HepG2 (cell line): ENCODE measurements at regions not wholly inside any gene's neighbourhood (a gene's known extent, or its start where the extent isn't known, plus 50 kb on each side); places are given as distances from the start of the nearest gene placed in this dataset.

Experiments used
- ATAC-seq: fragments of 200-7000 bp; cut with Tn5 transposase; 3 replicates; pipeline ENCODE4 v1.9.1; 2020; ENCODE audit warnings: mild to moderate bottlenecking, moderate library complexity
- BruUV-seq: library from RNA; stranded (reverse); fragments of 400-500 nt; replicated peaks from 2 replicates; lab custom pipeline; 2021; lab: Mats Ljungman, UMichigan
- CTCF ChIA-PET: fragments of 300-600 bp; formaldehyde crosslinking; extraction: SDS; loops from one replicate; lab custom pipeline; 2021; ENCODE audit warnings: low total read pairs, inconsistent platforms, low intra/inter-chr PET ratio; lab: Yijun Ruan, JAX
- POLR2A ChIA-PET: fragments of 350-600 bp; sonication (Branson Sonifier 250); formaldehyde crosslinking; loops from one replicate; lab custom pipeline; 2020; ENCODE audit warnings: antibody characterized with exemption, inconsistent platforms; lab: Yijun Ruan, JAX
- DNase-seq: peaks from one replicate; pipeline ENCODE4 v3.0.0-alpha.2; 2015; ENCODE audit warnings: low spot score
- FAIRE-seq: peaks from 3 replicates; lab custom pipeline; 2011; peaks lifted over from hg19 to GRCh38; lab: Jason Lieb, UNC
- H2AFZ ChIP-seq: one replicate; pipeline ENCODE4 v1.6.1; 2011; ENCODE audit warnings: low read length, inconsistent platforms
- H3K27ac ChIP-seq: fragments of 300-600 bp; 3 replicates; pipeline ENCODE4 v1.8.0; 2011; ENCODE audit warnings: mixed run types, mild to moderate bottlenecking, mixed read lengths, low read length, inconsistent platforms; ENCODE audit not compliant: insufficient read depth; ENCODE audit errors: extremely low read length
- H3K27me3 ChIP-seq, 2 experiments: fragments of 200-600 bp in 1 of 2; 2 replicates in 1 of 2; 3 replicates in 1 of 2; pipeline versions ENCODE4 v1.6.0 to v1.8.0; 2011; ENCODE audit warnings: low read length in 2 of 2, mild to moderate bottlenecking in 2 of 2, moderate library complexity in 2 of 2, inconsistent platforms in 1 of 2; ENCODE audit not compliant: insufficient read depth in 2 of 2, control insufficient read depth in 1 of 2
- H3K36me3 ChIP-seq, 2 experiments: fragments of 200-600 bp in 1 of 2; replicated peaks in 1 of 2; 2 replicates in 1 of 2; 3 replicates in 1 of 2; pipeline versions ENCODE4 v1.5.1 to v1.8.0; 2011; ENCODE audit warnings: low read length in 2 of 2, inconsistent platforms in 1 of 2; ENCODE audit not compliant: insufficient read depth in 2 of 2, control insufficient read depth in 1 of 2
- H3K4me1 ChIP-seq: 2 replicates; pipeline ENCODE4 v1.5.1; 2012; ENCODE audit warnings: low read length, inconsistent platforms; ENCODE audit not compliant: insufficient read depth
- H3K4me2 ChIP-seq: 2 replicates; pipeline ENCODE4 v1.6.0; 2011; ENCODE audit warnings: low read depth, low read length, inconsistent platforms
- H3K4me3 ChIP-seq, 3 experiments: fragments of 200-600 bp in 1 of 3; sonication (generic), shearing (Covaris generic) in 1 of 3; replicated peaks in 1 of 3; 2 replicates each; pipeline ENCODE4 v1.5.1; 2011 to 2016; ENCODE audit warnings: low read length in 3 of 3, inconsistent platforms in 2 of 3, low read depth in 2 of 3, mild to moderate bottlenecking in 2 of 3, control low read depth in 1 of 3, mixed read lengths in 1 of 3; ENCODE audit not compliant: insufficient read depth in 1 of 3
- H3K79me2 ChIP-seq: one replicate; pipeline ENCODE4 v1.6.1; 2011; ENCODE audit warnings: low read length, inconsistent platforms; ENCODE audit not compliant: insufficient read depth
- H3K9ac ChIP-seq: 2 replicates; pipeline ENCODE4 v1.6.0; 2011; ENCODE audit warnings: mild to moderate bottlenecking, low read depth, low read length, inconsistent platforms; ENCODE audit not compliant: insufficient read depth
- H3K9me3 ChIP-seq: 2 replicates; pipeline ENCODE4 v1.5.1; 2012; ENCODE audit warnings: mild to moderate bottlenecking, low read length
- H4K20me1 ChIP-seq: 2 replicates; pipeline ENCODE4 v1.6.0; 2011; ENCODE audit warnings: inconsistent platforms, mild to moderate bottlenecking, low read length, moderate library complexity; ENCODE audit not compliant: insufficient read depth
- CSRNP1 ChIP-seq: sonication (generic); formaldehyde crosslinking; IDR thresholded peaks from 2 replicates; pipeline ENCODE4 v1.8.1; 2023; ENCODE audit warnings: mild to moderate bottlenecking, missing genetic modification reagents
- MAFF ChIP-seq: IDR thresholded peaks from 2 replicates; pipeline ENCODE4 v1.6.1; 2011; ENCODE audit warnings: low read depth, low read length, improper control_type of control experiment
- MAFK ChIP-seq, 2 experiments: IDR thresholded peaks in 1 of 2; conservative IDR thresholded peaks in 1 of 2; 2 replicates each; pipeline ENCODE4 v1.6.1; 2011; ENCODE audit warnings: improper control_type of control experiment in 2 of 2, low read length in 2 of 2
- NR2F6 ChIP-seq, 2 experiments: IDR thresholded peaks; 2 replicates each; pipeline ENCODE4 v1.6.1; 2016; ENCODE audit warnings: antibody characterized with exemption in 1 of 2, mild to moderate bottlenecking in 1 of 2
- PHB2 ChIP-seq: fragments of 450-650 bp; IDR thresholded peaks from 2 replicates; pipeline ENCODE4 v1.6.1; 2018; ENCODE audit not compliant: partially characterized antibody
- RCOR2 ChIP-seq: IDR thresholded peaks from 2 replicates; pipeline ENCODE4 v1.6.1; 2016; ENCODE audit warnings: missing biosample characterization, missing genetic modification reagents
- ZNF317 ChIP-seq: sonication (generic); formaldehyde crosslinking; IDR thresholded peaks from 2 replicates; pipeline ENCODE4 v1.5.0; 2020; ENCODE audit warnings: mild to moderate bottlenecking, missing genetic modification reagents
- ZNF383 ChIP-seq: sonication (generic); formaldehyde crosslinking; IDR thresholded peaks from 2 replicates; pipeline ENCODE4 v1.4.0; 2020; ENCODE audit warnings: missing genetic modification reagents, mild to moderate bottlenecking, borderline replicate concordance
- ZNF546 ChIP-seq: sonication (generic); formaldehyde crosslinking; conservative IDR thresholded peaks from 2 replicates; pipeline ENCODE4 v1.8.1; 2023; ENCODE audit warnings: mild to moderate bottlenecking, missing genetic modification reagents
- ZNF740 ChIP-seq: sonication (generic); formaldehyde crosslinking; IDR thresholded peaks from 2 replicates; pipeline ENCODE4 v1.4.0; 2020; ENCODE audit warnings: missing genetic modification reagents
- WGBS: methylation state at CpG from one replicate; pipeline ENCODE4 v1.1.6; 2017; ENCODE audit warnings: low lambda C conversion rate; 5-methylcytosine and 5-hydroxymethylcytosine counted together
- in situ Hi-C: cut with HindIII; loops from 2 replicates; pipeline ENCODE4 v1.10.0; 2017; ENCODE audit warnings: low pct_unique_long_range_greater_than_20kb; ENCODE audit not compliant: extremely low pct_ligation_motif_present
- intact Hi-C: fragments of 100-400 bp; cut with micrococcal nuclease; formaldehyde crosslinking; loops from one replicate; pipeline ENCODE4 v1.10.0; 2022; ENCODE audit not compliant: unreplicated experiment

- no peaks in the 10 kb centered on the region for H3K36me3 ChIP-seq
- H3K9me3 ChIP-seq, result no peaks in the 10 kb centered on the region
- H3K4me2 ChIP-seq, result no peak overlapping the region
- in situ Hi-C loops, result no loop called here
- H3K4me3 ChIP-seq, result no peak overlapping the region
- no peak overlapping the region for H3K27ac ChIP-seq
- FAIRE-seq (no peak), DNase-seq (no peak), ATAC-seq (no peak)
- TF ChIP-seq RCOR2 (CRISPR knock-in tag) (no peak), ZNF740 (CRISPR knock-in tag) (no peak), MAFF (peak; percentile 89), MAFK (conservative IDR thresholded peaks at IDR 0.05 in 1 of 2, IDR thresholded peaks at IDR 0.05 in 1 of 2; ENCODE audit: low read length in 2 of 2) (peak; percentile 90 to 93)
- WGBS, result 0% methylated on average over 1 of the region's 1 CpG
- ChIA-PET CTCF (no interaction called here), POLR2A (no interaction called here)
- no peaks in the 10 kb centered on the region for H3K79me2 ChIP-seq
- H3K4me1 ChIP-seq, result no peaks in the 10 kb centered on the region
- no peaks in the 10 kb centered on the region for H3K27me3 ChIP-seq
- BruUV-seq, result no TSS peak
- no peaks in the 10 kb centered on the region for H4K20me1 ChIP-seq
- H2AFZ ChIP-seq, result no peak overlapping the region
- H3K9ac ChIP-seq, result no peak overlapping the region
- intact Hi-C loops, result no loop called here
Measured at GRCh38 chr7:94272821-94273583, 121.7 kb upstream of the COL1A2 start.

- intact Hi-C loops, result no loop called here
- ChIA-PET CTCF (no interaction called here), POLR2A (no interaction called here)
- H3K9ac ChIP-seq, result no peak overlapping the region
- ATAC-seq, result no peak
- no peak overlapping the region for H3K4me2 ChIP-seq
- no peak for FAIRE-seq
- WGBS, result 4% methylated on average over 3 of the region's 3 CpGs
- no peaks in the 10 kb centered on the region for H3K9me3 ChIP-seq
- no TSS peak for BruUV-seq
- H3K79me2 ChIP-seq, result no peaks in the 10 kb centered on the region
- no peaks in the 10 kb centered on the region for H3K36me3 ChIP-seq
- H3K27ac ChIP-seq, result no peak overlapping the region
- no peaks in the 10 kb centered on the region; a peak in 1 of 5 replicates for H3K27me3 ChIP-seq
- in situ Hi-C loops, result loop anchor here (25.0 kb wide), 2 partner anchors 987 to 1412 kb away; no protein-coding TSS in a partner anchor
- no peak overlapping the region for H3K4me3 ChIP-seq
- DNase-seq, result no peak
- no peaks in the 10 kb centered on the region for H4K20me1 ChIP-seq
- H3K4me1 ChIP-seq, result no peaks in the 10 kb centered on the region
- H2AFZ ChIP-seq, result no peak overlapping the region
- TF ChIP-seq ZNF546, result no peak
- no peak for TF ChIP-seq ZNF383 (CRISPR knock-in tag)
- TF ChIP-seq CSRNP1, result no peak
- no peak for TF ChIP-seq PHB2
- TF ChIP-seq ZNF317, result no peak
- no peak for TF ChIP-seq NR2F6 (IDR thresholded peaks at IDR 0.05)
- no peak for TF ChIP-seq NR2F6 (CRISPR knock-in tag; IDR thresholded peaks at IDR 0.05)
Measured at GRCh38 chr7:94274828-94275227, 119.9 kb upstream of the COL1A2 start.
